ENCODE measurements at regions not wholly inside any gene's neighbourhood (a gene's known extent, or its start where the extent isn't known, plus 50 kb on each side); places are given as distances from the start of the nearest gene placed in this dataset.

- no peak overlapping the region for H3K4me3 ChIP-seq (ENCODE audit: low read length, poor library complexity, severe bottlenecking)
- TF ChIP-seq EZH2phosphoT487 (IDR thresholded peaks at IDR 0.05; ENCODE audit: borderline replicate concordance) = no peak
- TF ChIP-seq CTCF (conservative IDR thresholded peaks at IDR 0.05; ENCODE audit: low read length) = no peak
- H3K79me2 ChIP-seq (ENCODE audit: insufficient read depth, low read length) = no peaks in the 10 kb centered on the region
- no peaks in the 10 kb centered on the region for H3K9me3 ChIP-seq (ENCODE audit: insufficient read depth, low read depth, low read length)
- H3K36me3 ChIP-seq (ENCODE audit: insufficient read depth, low read length) = no peaks in the 10 kb centered on the region
- H3K4me2 ChIP-seq (ENCODE audit: low read depth, low read length, poor library complexity, severe bottlenecking) = no peak overlapping the region
- H3K9ac ChIP-seq (ENCODE audit: low read depth, low read length, poor library complexity, severe bottlenecking) = no peak overlapping the region
- no peaks in the 10 kb centered on the region for H3K9me2 ChIP-seq (replicated peaks; ENCODE audit: low read depth, low read length)
- H3F3A ChIP-seq (ENCODE audit: low read depth) = no peaks in the 10 kb centered on the region
- no peaks in the 10 kb centered on the region for H3K27me3 ChIP-seq (ENCODE audit: insufficient read depth, low read length, poor library complexity, severe bottlenecking)
- H3K4me1 ChIP-seq (ENCODE audit: insufficient read depth, low read length, poor library complexity, severe bottlenecking) = no peaks in the 10 kb centered on the region
- no peaks in the 10 kb centered on the region for H4K20me1 ChIP-seq (ENCODE audit: insufficient read depth, low read length, poor library complexity, severe bottlenecking)
- no peak overlapping the region for H2AFZ ChIP-seq (ENCODE audit: low read length)
Measured at GRCh38 chr2:18745431-18746272, 156.3 kb upstream of the NT5C1B start.

GRCh38 chr2:18741895-18742732 is 152.7 kb upstream of the NT5C1B start:
- H3K9me3 ChIP-seq (ENCODE audit: insufficient read depth, low read depth, low read length) = no peaks in the 10 kb centered on the region
- no peaks in the 10 kb centered on the region for H3K27me3 ChIP-seq (ENCODE audit: insufficient read depth, low read length, poor library complexity, severe bottlenecking)
- no peaks in the 10 kb centered on the region for H3K79me2 ChIP-seq (ENCODE audit: insufficient read depth, low read length)
- H3K9me2 ChIP-seq (replicated peaks; ENCODE audit: low read depth, low read length) = no peaks in the 10 kb centered on the region
- H3K36me3 ChIP-seq (ENCODE audit: insufficient read depth, low read length) = no peaks in the 10 kb centered on the region
- no peaks in the 10 kb centered on the region for H4K20me1 ChIP-seq (ENCODE audit: insufficient read depth, low read length, poor library complexity, severe bottlenecking)
- H2AFZ ChIP-seq (ENCODE audit: low read length) = no peak overlapping the region
- TF ChIP-seq CTCF (conservative IDR thresholded peaks at IDR 0.05; ENCODE audit: low read length) = no peak
- no peak for TF ChIP-seq EZH2phosphoT487 (IDR thresholded peaks at IDR 0.05; ENCODE audit: borderline replicate concordance)
- H3F3A ChIP-seq (ENCODE audit: low read depth) = no peaks in the 10 kb centered on the region
- H3K9ac ChIP-seq (ENCODE audit: low read depth, low read length, poor library complexity, severe bottlenecking) = no peak overlapping the region
- no peaks in the 10 kb centered on the region for H3K4me1 ChIP-seq (ENCODE audit: insufficient read depth, low read length, poor library complexity, severe bottlenecking)
- no peak overlapping the region for H3K4me2 ChIP-seq (ENCODE audit: low read depth, low read length, poor library complexity, severe bottlenecking)
- H3K4me3 ChIP-seq (ENCODE audit: low read length, poor library complexity, severe bottlenecking) = no peak overlapping the region

- TF ChIP-seq EZH2phosphoT487 (IDR thresholded peaks at IDR 0.05; ENCODE audit: borderline replicate concordance) = no peak
- no peak for TF ChIP-seq CTCF (conservative IDR thresholded peaks at IDR 0.05; ENCODE audit: low read length)
- Histone ChIP-seq H4K20me1 (ENCODE audit: insufficient read depth, low read length, poor library complexity, severe bottlenecking) (no peaks in the 10 kb centered on the region), H2AFZ (ENCODE audit: low read length) (no peak overlapping the region), H3F3A (ENCODE audit: low read depth) (no peaks in the 10 kb centered on the region), H3K9me2 (replicated peaks; ENCODE audit: low read depth, low read length) (no peaks in the 10 kb centered on the region), H3K9ac (ENCODE audit: low read depth, low read length, poor library complexity, severe bottlenecking) (no peak overlapping the region), H3K36me3 (ENCODE audit: insufficient read depth, low read length) (no peaks in the 10 kb centered on the region), H3K27me3 (ENCODE audit: insufficient read depth, low read length, poor library complexity, severe bottlenecking) (no peaks in the 10 kb centered on the region), H3K4me2 (ENCODE audit: low read depth, low read length, poor library complexity, severe bottlenecking) (no peak overlapping the region), H3K4me1 (ENCODE audit: insufficient read depth, low read length, poor library complexity, severe bottlenecking) (no peaks in the 10 kb centered on the region), H3K9me3 (ENCODE audit: insufficient read depth, low read depth, low read length) (no peaks in the 10 kb centered on the region), H3K79me2 (ENCODE audit: insufficient read depth, low read length) (no peaks in the 10 kb centered on the region), H3K4me3 (ENCODE audit: low read length, poor library complexity, severe bottlenecking) (no peak overlapping the region)
Measured at GRCh38 chr2:18741191-18741590, 151.8 kb upstream of the NT5C1B start.

Data from Loucy (cell line).